Mesenchymal stem cell (in vitro differentiated cells and primary cell): ENCODE measurements at regions not wholly inside any gene's neighbourhood (a gene's known extent, or its start where the extent isn't known, plus 50 kb on each side); places are given as distances from the start of the nearest gene placed in this dataset.
A peak's percentile ranks its signal among the peaks of the same experiment; 100 is the strongest.

Experiments
- DNase-seq: peaks from one replicate; pipeline ENCODE4 v3.0.0-alpha.2; 2013
- H2AFZ ChIP-seq: one replicate; pipeline ENCODE4 v1.6.1; 2013; ENCODE audit warnings: low read depth, mild to moderate bottlenecking, control low read depth, inconsistent platforms, low read length, moderate library complexity
- H2AK5ac ChIP-seq: 2 replicates; pipeline ENCODE4 v1.6.1; 2013; ENCODE audit warnings: low read length, moderate library complexity, mild to moderate bottlenecking, inconsistent platforms; ENCODE audit not compliant: severe bottlenecking
- H2BK120ac ChIP-seq: one replicate; pipeline ENCODE4 v1.6.1; 2013; ENCODE audit warnings: low read depth, mild to moderate bottlenecking, inconsistent platforms, low read length, moderate library complexity
- H2BK12ac ChIP-seq, 2 experiments: one replicate each; pipeline ENCODE4 v1.6.1; 2013; ENCODE audit warnings: inconsistent platforms in 2 of 2, low read length in 2 of 2, mild to moderate bottlenecking in 2 of 2, moderate library complexity in 2 of 2, control low read depth in 1 of 2
- H2BK15ac ChIP-seq: one replicate; pipeline ENCODE4 v1.6.1; 2013; ENCODE audit warnings: mild to moderate bottlenecking, low read depth, inconsistent platforms; ENCODE audit not compliant: poor library complexity, severe bottlenecking
- H2BK5ac ChIP-seq: 2 replicates; pipeline ENCODE4 v1.6.1; 2013; ENCODE audit warnings: low read depth, mild to moderate bottlenecking, low read length, control low read depth, inconsistent platforms; ENCODE audit not compliant: poor library complexity, severe bottlenecking
- H3K14ac ChIP-seq, 2 experiments: one replicate each; pipeline ENCODE4 v1.6.1; 2013; ENCODE audit warnings: inconsistent platforms in 2 of 2, low read length in 2 of 2, control low read depth in 1 of 2, mild to moderate bottlenecking in 1 of 2, moderate library complexity in 1 of 2
- H3K18ac ChIP-seq, 2 experiments: one replicate each; pipeline ENCODE4 v1.6.1; 2013; ENCODE audit warnings: inconsistent platforms in 2 of 2, low read length in 2 of 2, control low read depth in 1 of 2, low read depth in 1 of 2, mild to moderate bottlenecking in 1 of 2
- H3K23ac ChIP-seq, 2 experiments: one replicate each; pipeline ENCODE4 v1.6.1; 2013; ENCODE audit warnings: inconsistent platforms in 2 of 2, low read length in 2 of 2, mild to moderate bottlenecking in 2 of 2, moderate library complexity in 2 of 2, control low read depth in 1 of 2
- H3K27ac ChIP-seq: 2 replicates; pipeline ENCODE4 v1.5.1; 2013; ENCODE audit warnings: mild to moderate bottlenecking, moderate library complexity, low read length, control low read depth, inconsistent platforms; ENCODE audit not compliant: poor library complexity, severe bottlenecking
- H3K27me3 ChIP-seq, 2 experiments: 2 replicates each; pipeline versions ENCODE4 v1.6.1 to v1.7.0; 2013; ENCODE audit warnings: low read length in 2 of 2, mild to moderate bottlenecking in 2 of 2, moderate library complexity in 2 of 2, control low read depth in 1 of 2, inconsistent platforms in 1 of 2; ENCODE audit not compliant: control insufficient read depth in 1 of 2, insufficient read depth in 1 of 2
- H3K36me3 ChIP-seq, 2 experiments: 2 replicates each; pipeline versions ENCODE4 v1.6.1 to v1.7.0; 2013; ENCODE audit warnings: low read length in 2 of 2, control low read depth in 1 of 2, inconsistent platforms in 1 of 2, low read depth in 1 of 2, mild to moderate bottlenecking in 1 of 2; ENCODE audit not compliant: insufficient read depth in 2 of 2, control insufficient read depth in 1 of 2
- H3K4ac ChIP-seq, 2 experiments: one replicate each; pipeline ENCODE4 v1.6.1; 2013; ENCODE audit warnings: inconsistent platforms in 2 of 2, low read length in 2 of 2, mild to moderate bottlenecking in 2 of 2, moderate library complexity in 2 of 2, control low read depth in 1 of 2, low read depth in 1 of 2
- H3K4me1 ChIP-seq: 2 replicates; pipeline ENCODE4 v1.6.1; 2013; ENCODE audit warnings: low read depth, low read length, control low read depth; ENCODE audit not compliant: control insufficient read depth, insufficient read depth
- H3K4me2 ChIP-seq: 2 replicates; pipeline ENCODE4 v1.6.1; 2013; ENCODE audit warnings: low read length, mild to moderate bottlenecking, inconsistent platforms; ENCODE audit not compliant: poor library complexity, severe bottlenecking
- H3K4me3 ChIP-seq, 2 experiments: 2 replicates each; pipeline versions ENCODE4 v1.5.1 to v1.7.0; 2013; ENCODE audit warnings: low read length in 2 of 2, mild to moderate bottlenecking in 2 of 2, control low read depth in 1 of 2, low read depth in 1 of 2; ENCODE audit not compliant: insufficient read depth in 1 of 2
- H3K79me1 ChIP-seq: replicated peaks from 2 replicates; pipeline ENCODE4 v1.6.1; 2013; ENCODE audit warnings: mild to moderate bottlenecking, control low read depth, low read length, inconsistent platforms; ENCODE audit not compliant: poor library complexity, severe bottlenecking
- H3K9ac ChIP-seq: 2 replicates; pipeline ENCODE4 v1.7.0; 2013; ENCODE audit warnings: mild to moderate bottlenecking, low read length, moderate library complexity
- H3K9me3 ChIP-seq: 2 replicates; pipeline ENCODE4 v1.7.0; 2013; ENCODE audit warnings: mild to moderate bottlenecking, low read length; ENCODE audit not compliant: control insufficient read depth
- H4K8ac ChIP-seq: one replicate; pipeline ENCODE4 v1.6.1; 2013; ENCODE audit warnings: inconsistent platforms, mild to moderate bottlenecking, low read length, moderate library complexity
- H4K91ac ChIP-seq: one replicate; pipeline ENCODE4 v1.6.1; 2013; ENCODE audit warnings: mild to moderate bottlenecking, low read length, inconsistent platforms
- WGBS: methylation state at CpG from one replicate; pipeline ENCODE4 v1.1.7; 2013; ENCODE audit warnings: mixed read lengths; 5-methylcytosine and 5-hydroxymethylcytosine counted together

GRCh38 chr1:157277913-157278312 is 139.7 kb upstream of the ETV3 start:
- Histone ChIP-seq H2BK5ac (no peak overlapping the region), H2AK5ac (no peak overlapping the region), H4K91ac (no peak overlapping the region), H2BK120ac (no peak overlapping the region), H3K4me2 (no peak overlapping the region), H3K4me1 (no peaks in the 10 kb centered on the region), H3K23ac (no peak overlapping the region), H3K27ac (no peak overlapping the region), H2BK12ac (no peak overlapping the region), H2AFZ (no peak overlapping the region), H3K14ac (no peak overlapping the region), H4K8ac (no peak overlapping the region), H3K27me3 (peaks cover 28 to 46% of the 10 kb centered on the region in 2 experiments), H3K4ac (no peak overlapping the region), H2BK15ac (no peak overlapping the region), H3K36me3 (no peaks in the 10 kb centered on the region), H3K9me3 (no peaks in the 10 kb centered on the region), H3K9ac (no peak overlapping the region), H3K79me1 (no peaks in the 10 kb centered on the region), H3K4me3 (no peak overlapping the region), H3K18ac (no peak overlapping the region)
- no peak for DNase-seq
- 77% methylated on average over 3 of the region's 3 CpGs for WGBS

GRCh38 chr1:157277281-157277680 is 139.1 kb upstream of the ETV3 start:
- H2BK120ac ChIP-seq: no peak overlapping the region
- H3K36me3 ChIP-seq: no peaks in the 10 kb centered on the region
- 83% methylated on average over 10 of the region's 10 CpGs for WGBS
- H4K91ac ChIP-seq: no peak overlapping the region
- H4K8ac ChIP-seq: no peak overlapping the region
- no peak overlapping the region for H3K4ac ChIP-seq
- no peak overlapping the region for H2BK5ac ChIP-seq
- H3K9me3 ChIP-seq: no peaks in the 10 kb centered on the region
- H3K18ac ChIP-seq: no peak overlapping the region
- no peaks in the 10 kb centered on the region for H3K4me1 ChIP-seq
- H2AK5ac ChIP-seq: no peak overlapping the region
- no peak overlapping the region for H2BK12ac ChIP-seq
- H3K23ac ChIP-seq: no peak overlapping the region
- no peak overlapping the region for H3K14ac ChIP-seq
- H3K4me3 ChIP-seq: no peak overlapping the region
- H3K9ac ChIP-seq: no peak overlapping the region
- H3K27me3 ChIP-seq: peaks cover 28 to 41% of the 10 kb centered on the region in 2 experiments
- no peak for DNase-seq
- no peak overlapping the region for H2AFZ ChIP-seq
- no peak overlapping the region for H3K4me2 ChIP-seq
- no peak overlapping the region for H2BK15ac ChIP-seq
- no peak overlapping the region for H3K27ac ChIP-seq
- H3K79me1 ChIP-seq: no peaks in the 10 kb centered on the region

- Histone ChIP-seq H3K79me1 (no peaks in the 10 kb centered on the region), H3K9me3 (no peaks in the 10 kb centered on the region), H2AK5ac (no peak overlapping the region), H2BK5ac (no peak overlapping the region), H3K4me3 (no peak overlapping the region), H2BK12ac (no peak overlapping the region), H3K4me1 (no peaks in the 10 kb centered on the region), H3K36me3 (no peaks in the 10 kb centered on the region), H2AFZ (no peak overlapping the region), H2BK120ac (no peak overlapping the region), H3K23ac (no peak overlapping the region), H4K8ac (no peak overlapping the region), H3K9ac (no peak overlapping the region), H3K27me3 (peaks cover 27 to 31% of the 10 kb centered on the region in 2 experiments), H3K27ac (no peak overlapping the region), H2BK15ac (no peak overlapping the region), H3K4me2 (no peak overlapping the region), H4K91ac (no peak overlapping the region), H3K4ac (no peak overlapping the region), H3K18ac (no peak overlapping the region), H3K14ac (no peak overlapping the region)
- DNase-seq: peak; percentile 7
- WGBS: 59% methylated on average over 8 of the region's 8 CpGs
Observed at GRCh38 chr1:157274698-157275534, 136.7 kb upstream of the ETV3 start.

- H3K14ac ChIP-seq: no peak overlapping the region
- H3K9ac ChIP-seq: no peak overlapping the region
- no peak for DNase-seq
- no peak overlapping the region for H2AFZ ChIP-seq
- no peak overlapping the region for H3K27ac ChIP-seq
- H4K8ac ChIP-seq: no peak overlapping the region
- no peak overlapping the region for H2BK120ac ChIP-seq
- no peak overlapping the region for H3K4ac ChIP-seq
- no peak overlapping the region for H2AK5ac ChIP-seq
- H3K23ac ChIP-seq: no peak overlapping the region
- H3K4me2 ChIP-seq: no peak overlapping the region
- H3K79me1 ChIP-seq: no peaks in the 10 kb centered on the region
- no peak overlapping the region for H3K18ac ChIP-seq
- no peak overlapping the region for H4K91ac ChIP-seq
- 68% methylated on average over 6 of the region's 6 CpGs for WGBS
- H3K4me1 ChIP-seq: no peaks in the 10 kb centered on the region
- peaks cover 12 to 36% of the 10 kb centered on the region in 2 experiments for H3K27me3 ChIP-seq
- H3K4me3 ChIP-seq: no peak overlapping the region
- no peak overlapping the region for H2BK12ac ChIP-seq
- H3K36me3 ChIP-seq: no peaks in the 10 kb centered on the region
- H2BK15ac ChIP-seq: no peak overlapping the region
- H3K9me3 ChIP-seq: no peaks in the 10 kb centered on the region
- no peak overlapping the region for H2BK5ac ChIP-seq
Observed at GRCh38 chr1:157272729-157273524, 134.7 kb upstream of the ETV3 start.
